Esophagus mucosa (tissue), 1 donor: ENCODE measurements at regions not wholly inside any gene's neighbourhood (a gene's known extent, or its start where the extent isn't known, plus 50 kb on each side); places are given as distances from the start of the nearest gene placed in this dataset.

Experiments
- ATAC-seq: fragments of 200-7000 bp; cut with Tn5 transposase; one replicate; pipeline ENCODE4 v1.9.1; 2020
- donor health status: DM: yes; HTN: yes; CAD: no.

DNA sequence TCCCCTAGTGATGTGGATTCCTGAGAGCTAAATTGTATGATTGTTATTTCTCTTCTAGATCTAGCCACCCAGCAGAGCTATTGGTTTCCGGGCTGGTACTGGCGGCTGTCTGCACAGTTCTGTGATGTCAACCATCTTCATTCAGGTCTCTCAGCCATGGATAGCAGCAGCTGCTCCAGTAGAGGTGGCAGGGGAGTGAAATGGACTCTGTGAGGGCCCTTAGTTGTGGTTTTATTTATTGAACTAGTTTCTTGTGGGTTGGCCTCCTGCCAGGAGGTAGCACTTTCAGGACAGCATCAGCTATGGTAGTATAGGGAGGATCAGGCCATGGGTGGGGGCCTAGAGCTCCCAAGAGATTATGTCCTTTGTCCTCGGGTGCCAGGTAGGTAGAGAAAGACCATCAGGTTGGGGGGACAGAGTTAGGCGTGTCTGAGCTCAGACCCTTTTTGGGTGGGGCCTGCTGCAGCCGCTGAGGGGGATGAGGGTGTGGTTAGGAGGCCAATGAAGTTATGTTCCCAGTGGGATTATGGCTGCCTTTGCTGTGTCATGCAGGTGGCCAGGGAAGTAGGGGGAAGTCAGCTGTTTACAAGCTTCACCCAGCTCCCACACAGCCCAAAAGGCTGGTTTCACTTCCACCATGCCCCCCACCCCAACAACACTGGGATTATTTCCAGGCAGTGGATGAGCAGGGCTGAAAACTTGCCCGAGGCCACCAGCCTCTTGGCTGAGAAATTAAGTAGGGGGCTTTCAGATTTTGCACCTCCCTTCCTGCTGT lies 55.1 kb upstream of the RGS4 start:
- no peak for ATAC-seq

DNA sequence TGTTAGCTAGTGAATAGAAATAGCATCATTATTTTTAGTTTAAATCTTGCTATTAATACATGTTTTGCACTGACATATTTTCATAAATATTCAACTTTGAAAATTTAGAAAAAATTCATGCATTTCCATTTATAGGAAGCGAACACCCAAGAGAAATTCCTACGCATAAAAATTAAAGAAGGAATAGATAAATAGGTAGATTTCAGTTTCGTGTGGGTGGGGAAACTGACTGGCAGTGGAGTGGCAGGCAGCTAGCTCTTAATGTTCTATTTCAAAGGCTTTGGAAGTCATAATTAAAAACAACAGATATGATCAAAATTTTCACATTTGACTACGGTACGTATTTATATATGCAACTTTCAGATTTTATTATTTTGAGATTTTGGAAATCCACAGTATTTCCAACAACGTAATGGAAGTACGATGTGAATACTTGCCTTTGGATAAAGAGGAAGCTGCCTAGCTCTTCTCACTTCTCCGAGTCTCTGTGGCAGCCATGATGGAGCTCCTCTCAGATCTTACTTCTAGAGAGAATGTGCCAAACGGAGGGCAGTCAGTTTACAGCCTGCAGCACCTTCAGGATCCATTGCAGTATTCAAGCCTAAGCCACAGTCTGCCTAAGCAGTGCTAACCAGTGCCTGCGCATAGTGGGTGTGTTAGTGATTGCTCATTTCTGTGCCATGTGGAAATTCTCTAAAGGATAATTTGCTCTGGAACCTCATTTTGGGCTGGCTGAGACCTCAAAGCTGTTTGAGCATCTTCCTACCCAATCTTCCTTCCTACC lies 62.9 kb upstream of the RGS4 start:
- no peak for ATAC-seq

DNA sequence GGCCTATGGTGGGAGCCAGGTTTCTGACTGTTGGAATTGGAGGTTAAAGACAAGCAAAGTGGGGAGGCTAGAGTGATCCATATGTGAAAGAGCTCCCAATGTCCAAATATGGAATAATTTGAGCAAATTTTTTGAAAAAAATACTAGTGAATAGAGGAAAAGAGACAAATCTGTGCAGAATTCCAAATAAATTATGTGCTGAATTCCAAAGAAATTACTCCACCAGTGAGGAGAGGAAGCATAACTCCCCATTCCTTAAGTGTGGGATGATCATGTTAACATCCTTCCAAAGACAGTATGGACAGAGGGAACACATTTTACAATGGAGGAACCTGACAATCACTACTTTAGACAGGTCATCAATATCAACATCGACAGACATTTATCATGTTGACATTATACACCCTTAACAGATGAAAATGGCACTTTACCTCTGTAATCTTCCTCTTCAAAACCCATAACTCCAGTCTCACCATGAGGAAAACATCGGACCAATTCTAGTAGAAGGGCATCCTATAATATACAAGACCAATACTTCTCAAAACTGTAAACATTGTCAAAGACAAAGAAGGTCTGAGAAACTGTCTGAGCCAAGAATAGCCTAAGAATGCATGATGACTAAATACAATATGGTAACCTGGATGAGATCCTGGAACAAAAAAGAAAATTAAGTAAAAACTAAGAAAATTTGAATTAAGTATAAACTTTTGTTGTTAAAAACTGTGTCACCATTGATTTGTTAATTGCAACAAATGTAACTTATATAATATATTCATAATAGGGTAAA lies 71.5 kb upstream of the RGS4 start:
- ATAC-seq: no peak

DNA sequence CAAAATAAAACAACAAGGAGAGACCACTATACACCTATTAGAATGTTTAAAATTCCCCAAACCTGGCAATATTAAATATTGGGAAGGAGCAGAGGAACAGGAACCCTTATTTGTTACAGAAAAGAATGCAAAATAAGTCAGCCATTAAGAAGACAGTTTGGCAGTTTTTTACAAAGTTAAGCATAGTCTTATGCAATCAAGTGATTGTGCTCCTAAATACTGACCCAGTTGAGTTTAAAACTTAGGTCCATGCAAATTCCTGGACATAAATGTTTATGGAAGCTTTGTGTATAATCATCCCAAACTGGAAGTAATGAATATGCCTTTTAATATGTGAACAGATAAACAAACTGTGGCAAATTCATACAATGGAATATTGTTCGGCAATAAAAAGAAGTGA lies 72.9 kb upstream of the RGS4 start:
- no peak for ATAC-seq

DNA sequence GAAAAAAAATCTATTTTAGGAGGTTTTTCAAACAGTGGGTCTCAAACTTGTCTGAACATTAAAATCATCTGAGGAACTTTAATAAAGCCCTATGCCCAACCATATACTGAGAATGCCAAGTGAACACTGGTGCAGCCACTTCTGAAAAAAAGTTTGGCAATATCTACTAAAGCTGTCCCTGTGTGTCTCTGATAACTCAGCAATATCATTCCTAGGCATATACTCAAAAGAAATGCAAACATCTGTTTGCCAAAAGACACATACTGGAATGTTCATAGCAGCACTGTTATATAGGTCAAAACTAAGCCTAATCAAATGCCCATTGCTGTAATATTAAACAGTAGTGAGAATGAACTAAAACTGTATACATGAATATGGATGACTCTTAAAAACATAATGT lies 74.2 kb upstream of the RGS4 start:
- no peak for ATAC-seq

DNA sequence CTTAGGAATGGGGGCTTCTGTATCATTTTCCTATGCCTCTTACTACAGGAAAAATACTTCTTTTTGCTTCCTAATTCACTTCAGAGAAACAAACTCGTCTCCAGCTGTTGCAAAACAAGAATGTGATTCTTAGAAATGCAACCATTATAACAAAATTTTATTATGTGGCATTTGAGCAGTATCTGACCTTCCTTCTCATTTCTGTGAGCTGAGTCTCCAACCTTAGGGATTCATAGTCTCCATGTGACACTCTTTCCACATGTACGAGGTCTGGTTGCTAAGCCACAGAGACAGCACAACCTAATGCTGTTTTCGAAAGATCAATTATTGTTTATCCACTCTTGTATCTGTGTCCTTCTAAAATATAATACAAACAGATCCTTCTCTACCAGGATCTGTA lies 75.3 kb upstream of the RGS4 start:
- no peak for ATAC-seq

DNA sequence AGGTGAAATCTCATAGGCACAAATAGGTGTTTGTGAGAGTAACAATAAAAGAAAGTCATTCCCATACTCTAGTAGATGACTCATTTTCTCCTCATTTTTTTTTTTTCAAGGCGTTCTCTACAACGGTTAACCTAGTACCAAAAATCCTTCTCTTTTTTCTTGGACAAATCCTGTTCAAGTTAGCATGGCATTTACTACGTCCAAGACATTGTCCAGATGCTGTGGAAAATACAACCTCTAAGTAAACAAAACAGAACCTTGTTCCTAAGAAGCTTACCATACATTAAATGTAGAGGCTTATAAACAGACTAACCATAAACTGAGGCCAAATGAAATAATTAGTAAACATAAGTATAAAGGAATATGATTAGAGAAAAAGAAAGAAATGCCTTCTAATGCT lies 76.2 kb upstream of the RGS4 start:
- no peak for ATAC-seq

DNA sequence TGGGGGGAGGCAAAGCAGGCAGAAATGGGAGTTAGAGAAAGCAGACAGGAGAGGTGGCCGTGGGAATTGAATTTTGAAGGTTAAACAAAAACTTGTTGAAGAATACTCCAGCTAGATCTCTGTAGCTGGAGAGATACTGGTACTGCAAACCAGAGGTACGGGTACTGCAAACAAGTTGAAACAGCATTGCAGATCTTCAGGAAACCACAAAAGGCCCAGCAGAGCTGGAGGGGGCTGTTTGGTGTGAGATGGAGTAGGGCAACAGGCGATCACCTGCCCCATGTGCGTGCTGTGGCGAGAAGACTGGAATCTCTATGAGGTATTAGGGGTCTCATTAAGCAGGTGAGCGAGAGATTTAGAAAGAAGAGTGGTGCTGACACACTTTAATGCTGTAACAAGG lies 77.7 kb upstream of the RGS4 start:
- ATAC-seq: no peak

DNA sequence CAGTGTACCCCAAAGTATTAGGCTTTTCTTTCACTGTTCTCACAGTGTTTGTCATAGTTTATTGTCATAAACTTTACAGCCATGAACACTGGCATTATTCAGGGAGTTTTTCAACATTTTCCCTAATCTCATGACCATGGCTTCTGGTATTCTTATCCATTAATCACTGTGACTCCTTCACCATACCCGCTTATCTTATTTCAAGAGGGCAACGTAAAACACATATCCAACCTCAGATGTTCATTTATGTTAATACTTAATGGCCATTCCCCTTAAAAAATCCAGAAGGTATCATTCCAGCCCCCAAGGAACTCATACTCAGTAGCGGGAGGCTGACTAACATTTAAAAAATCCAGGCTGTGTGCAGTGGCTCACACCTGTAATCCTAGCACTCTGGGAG lies 78.5 kb upstream of the RGS4 start:
- no peak for ATAC-seq

DNA sequence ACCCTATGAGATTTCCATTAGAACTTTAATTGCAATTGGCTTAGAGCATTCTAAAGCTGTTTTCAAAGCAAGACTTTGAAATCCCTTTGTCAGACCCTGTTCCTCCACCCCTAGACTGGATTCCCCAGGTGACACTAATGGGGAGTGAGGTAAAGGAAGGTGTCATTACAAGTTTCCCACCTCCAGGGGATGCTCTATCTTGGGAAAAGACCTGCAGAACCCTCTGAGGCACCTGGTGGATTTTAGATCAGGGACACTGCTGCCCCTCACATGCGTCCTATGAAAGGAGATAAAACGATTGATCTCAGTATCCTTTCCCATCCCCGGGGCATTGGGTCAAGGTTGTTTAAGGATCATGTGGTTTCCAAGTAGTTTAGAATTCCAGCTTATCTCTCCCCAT lies 80.3 kb upstream of the RGS4 start:
- ATAC-seq: no peak

DNA sequence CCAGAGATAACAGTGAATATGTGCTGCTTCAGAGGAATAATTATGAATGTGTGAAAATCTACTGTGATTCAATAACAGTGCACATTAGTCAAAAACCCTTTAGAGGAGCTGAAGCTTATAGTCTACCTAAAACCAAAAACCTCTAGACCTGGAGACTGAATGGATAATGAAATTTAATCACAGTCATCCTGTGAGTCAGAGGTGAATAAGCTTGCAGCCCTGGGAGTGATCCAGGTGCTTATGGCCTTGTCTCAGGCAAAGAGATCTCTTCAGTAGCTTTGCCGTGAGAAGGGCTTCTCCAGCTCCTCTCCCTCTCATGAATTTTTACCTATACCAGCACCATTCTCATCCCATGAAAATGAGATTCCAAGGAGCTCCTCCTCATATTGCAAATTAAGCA lies 81.3 kb upstream of the RGS4 start:
- peak; percentile 86 for ATAC-seq

DNA sequence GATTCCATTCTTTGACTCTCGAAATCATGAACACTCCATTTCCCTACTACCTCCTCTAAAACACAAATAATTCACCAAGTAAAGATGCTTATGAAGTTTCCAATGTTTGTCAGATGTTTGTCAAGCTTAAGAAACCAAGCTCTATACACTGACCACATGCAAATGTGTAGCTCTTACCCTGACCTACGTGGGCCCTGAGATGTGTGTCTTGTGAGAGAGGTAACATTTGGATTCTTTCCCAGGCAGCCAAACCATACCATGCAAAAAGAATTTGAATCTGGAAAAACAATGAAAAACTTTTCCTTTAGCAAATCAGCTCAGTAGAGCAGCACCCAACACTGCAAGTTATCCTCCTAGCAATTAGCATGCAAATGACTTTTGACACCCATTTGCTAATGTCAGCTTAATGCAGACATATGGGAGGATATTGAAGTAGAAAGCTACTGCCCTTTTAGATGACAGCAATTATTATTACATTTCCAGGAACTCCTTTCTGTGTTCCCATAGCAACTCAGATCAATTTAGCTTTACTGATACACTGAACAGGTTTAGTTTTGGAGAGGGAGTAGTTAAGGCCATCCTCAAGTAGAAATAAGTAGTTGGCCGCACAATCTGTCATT lies 83.2 kb upstream of the RGS4 start:
- no peak for ATAC-seq

DNA sequence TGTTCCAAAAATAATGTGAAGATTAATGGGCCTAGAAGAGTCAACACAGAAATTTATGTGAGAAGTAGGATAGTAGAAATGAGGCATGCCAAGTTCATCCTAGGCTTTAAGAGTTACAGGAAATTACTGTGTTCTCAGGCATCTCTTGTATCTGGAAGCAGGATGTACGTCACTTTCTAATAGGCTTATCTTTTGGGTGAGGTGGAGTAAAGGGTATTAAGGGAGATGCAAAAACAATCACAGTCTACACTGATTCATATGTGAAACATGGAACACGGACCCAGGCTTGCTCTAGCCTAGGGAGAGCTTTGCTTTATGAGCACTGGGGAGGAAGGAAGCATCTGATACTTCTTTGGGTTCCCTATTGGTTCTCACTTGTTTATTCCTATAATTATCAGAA lies 84.5 kb upstream of the RGS4 start:
- ATAC-seq: peak; percentile 86

DNA sequence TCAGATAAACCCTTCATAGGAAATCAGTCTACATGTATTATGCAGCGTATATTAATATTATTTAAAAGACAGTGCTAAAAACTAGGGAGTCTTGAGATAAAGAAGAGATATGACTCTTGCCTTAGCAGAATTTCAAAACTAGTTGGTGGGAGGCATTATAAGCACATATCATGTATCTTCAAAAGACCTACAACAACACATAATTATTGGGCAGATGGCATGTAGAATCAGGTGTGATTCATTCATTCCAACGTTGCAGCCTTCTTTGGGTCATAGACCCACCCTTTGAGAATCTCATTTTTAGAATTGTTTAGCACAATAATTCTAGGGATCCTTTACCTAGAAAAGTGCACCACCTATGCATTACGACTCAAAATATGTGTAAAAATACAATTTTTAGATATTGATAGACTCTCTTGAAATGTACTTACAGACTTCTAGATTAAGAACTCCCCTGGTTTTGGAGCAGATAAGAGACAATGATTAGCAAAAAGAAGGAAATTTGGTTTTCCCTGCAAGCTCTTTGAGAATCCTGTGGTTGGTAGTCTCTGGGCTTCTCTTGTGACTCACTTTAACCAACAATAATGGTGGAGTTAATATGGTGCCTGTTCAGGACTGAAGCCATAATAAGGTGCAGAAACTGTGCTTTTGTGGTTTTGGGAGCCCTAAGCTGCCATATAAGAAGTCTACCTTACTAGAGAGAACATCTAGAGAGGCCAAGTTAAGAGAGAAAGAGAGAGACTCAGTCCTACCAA lies 85.3 kb upstream of the RGS4 start:
- no peak for ATAC-seq

DNA sequence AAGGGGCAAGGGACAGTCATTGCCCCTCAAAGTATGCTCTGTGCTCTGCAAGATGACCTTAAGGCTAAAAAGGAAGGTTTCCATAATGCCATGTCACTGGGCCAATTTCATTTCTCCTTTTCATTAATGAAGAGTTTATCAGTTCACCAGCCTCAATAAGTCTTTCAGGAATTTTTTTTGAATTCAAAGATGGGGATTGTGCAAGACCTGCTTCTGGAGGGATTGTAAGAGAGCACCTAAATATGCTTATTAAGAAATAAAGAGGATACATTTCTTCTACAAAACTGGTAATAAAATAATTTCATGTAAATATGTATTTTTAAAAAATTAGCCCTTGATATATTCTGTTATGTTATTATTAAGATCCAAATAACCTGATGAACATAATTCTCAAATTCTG lies 86.8 kb upstream of the RGS4 start:
- ATAC-seq: no peak

DNA sequence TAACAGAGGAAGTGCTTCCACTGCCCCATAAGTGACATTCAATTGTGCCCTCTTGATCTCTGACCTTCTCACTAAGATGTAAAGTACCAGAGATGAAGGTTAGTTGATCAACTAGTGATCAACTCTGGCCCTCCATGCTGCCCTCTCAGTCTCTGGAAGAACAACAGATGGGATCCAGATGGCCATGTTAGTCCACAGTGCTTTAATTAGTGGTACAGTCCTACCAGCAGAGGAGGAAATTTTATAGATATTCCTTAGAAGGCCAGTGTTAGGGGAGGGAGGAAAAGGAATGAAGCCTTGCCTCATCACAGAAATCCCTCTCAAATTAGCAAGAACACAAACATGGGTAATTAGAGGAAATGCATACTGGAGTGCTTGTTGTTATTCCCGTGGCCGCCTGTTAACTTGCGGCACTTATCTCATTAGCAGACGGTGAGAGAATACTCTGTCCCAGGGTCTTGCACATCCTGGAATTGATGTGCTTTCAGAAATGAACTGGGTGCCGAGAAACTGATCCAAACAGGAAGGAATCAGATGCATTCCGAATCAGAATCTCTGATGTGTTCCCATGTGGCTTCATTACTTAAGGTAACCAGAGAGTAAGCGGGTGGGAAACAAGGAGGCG lies 91.1 kb upstream of the RGS4 start:
- ATAC-seq: no peak

DNA sequence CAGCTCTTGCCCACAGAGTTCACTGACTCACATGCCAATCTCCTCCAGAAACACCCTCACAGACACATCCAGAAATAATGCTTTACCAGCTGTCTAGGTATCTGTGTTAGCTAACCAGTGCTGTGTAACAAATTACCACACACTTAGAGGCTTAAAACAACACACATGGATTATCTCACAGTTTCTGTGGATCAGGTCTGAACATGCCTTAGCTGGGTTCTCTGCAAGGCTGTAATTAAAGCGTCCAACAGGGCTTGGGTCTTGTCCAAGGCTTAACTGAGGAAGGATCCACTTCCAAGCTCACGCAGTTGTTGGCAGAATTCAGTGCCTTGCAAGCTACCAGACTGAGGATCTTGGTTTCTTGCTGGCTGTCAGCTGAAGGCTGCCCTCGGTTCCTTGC lies 92.5 kb upstream of the RGS4 start:
- peak; percentile 83 for ATAC-seq

DNA sequence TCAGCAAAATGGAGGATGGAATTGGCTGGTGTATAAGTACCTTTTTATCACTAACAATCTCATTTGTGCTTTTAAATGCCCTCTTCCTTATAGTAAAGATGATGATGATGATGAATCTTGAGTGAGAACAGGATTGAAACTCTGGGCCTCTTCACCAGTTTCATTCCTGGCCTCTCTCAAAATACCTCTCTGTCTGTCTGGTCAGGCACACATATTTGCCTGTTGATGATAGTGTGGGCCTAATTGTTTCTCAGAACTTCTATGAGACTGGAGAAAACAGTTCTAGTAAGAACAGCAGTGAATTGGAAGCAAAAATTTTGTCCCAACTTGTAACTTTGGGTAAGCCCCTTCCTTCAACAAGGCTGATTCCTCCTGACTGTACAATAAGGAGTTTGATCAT lies 94.4 kb upstream of the RGS4 start:
- ATAC-seq: no peak

DNA sequence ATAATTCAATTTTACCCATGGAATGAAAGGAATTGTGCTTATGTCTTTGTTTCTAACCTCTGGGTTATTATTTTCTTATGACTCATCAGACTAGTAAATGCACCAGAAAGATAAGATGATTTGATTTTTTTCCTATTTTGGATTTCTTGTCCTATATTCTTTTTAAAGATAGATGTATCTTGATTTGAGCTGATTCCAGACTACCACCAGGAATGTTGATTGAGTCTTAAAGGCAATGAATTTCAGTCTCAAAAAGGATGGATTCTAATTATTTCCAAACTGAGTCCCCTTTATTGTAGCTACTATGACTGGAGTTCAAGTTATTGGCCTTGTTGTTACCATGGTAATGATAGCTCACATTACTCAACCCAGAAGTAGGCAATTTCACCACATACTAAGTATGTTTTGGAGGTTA lies 95.8 kb upstream of the RGS4 start:
- ATAC-seq: no peak

DNA sequence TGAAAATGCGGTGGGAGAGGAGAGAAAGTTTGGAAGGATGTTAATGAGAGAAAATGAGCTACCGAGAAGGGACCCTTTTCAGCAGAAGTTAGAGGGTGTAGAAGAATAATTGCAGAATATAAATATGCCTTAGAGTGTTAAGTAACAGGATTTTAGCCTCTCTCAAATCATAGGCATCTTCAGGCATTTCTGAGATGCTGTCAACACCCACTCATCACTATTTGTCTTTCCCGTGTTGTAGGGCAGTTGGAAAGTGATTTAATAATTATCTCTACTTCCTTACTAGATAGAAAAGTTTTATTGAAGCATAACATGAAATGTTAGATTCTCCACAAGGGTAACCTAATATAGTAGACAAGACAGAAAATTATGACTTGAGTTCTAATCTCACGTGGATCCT lies 96.4 kb upstream of the RGS4 start:
- ATAC-seq: no peak

DNA sequence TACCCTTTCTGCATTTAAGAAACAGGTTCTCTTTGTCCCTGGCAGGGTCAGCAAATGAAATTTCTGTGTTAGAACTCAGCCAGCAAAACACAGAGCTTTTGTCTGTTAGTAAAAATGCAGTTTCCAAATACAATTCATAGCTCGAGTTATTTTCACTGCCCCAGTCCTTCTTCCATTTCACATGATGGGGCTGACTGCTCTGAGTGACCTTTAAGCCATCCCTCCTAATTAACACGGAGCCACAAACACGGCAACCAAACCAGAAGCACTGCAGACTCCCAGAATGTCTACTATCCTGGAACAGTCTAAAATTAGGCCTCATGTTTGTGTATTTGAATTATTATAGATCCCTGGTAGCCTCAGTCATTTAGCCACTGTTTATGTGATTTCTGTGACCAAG lies 99.1 kb upstream of the RGS4 start:
- ATAC-seq: no peak

DNA sequence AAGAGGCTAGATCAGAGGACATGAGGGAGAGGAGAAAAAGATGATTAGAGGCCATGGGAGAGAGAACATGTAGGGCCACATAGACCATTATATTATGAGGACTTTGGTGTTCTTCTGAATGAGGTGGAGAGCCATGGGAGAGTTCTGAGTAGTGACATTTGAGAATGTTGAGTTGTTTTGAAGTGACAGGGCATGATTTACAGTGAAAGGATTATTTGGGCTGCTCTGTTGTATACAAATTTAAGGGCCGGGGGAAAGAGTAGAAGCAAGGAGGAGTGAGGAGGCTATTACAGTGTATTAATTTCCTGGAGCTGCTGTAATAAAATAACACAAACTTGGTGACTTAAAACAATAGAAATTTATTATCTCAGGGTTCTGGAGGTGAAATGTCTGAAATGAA lies 102.5 kb upstream of the RGS4 start:
- no peak for ATAC-seq
